Ammon's horn (tissue), 1 donor: ENCODE measurements at regions not wholly inside any gene's neighbourhood (a gene's known extent, or its start where the extent isn't known, plus 50 kb on each side); places are given as distances from the start of the nearest gene placed in this dataset.
"Not testable (repeated sequence)": the region's sequence is repeated elsewhere in the genome, so short reads cannot be mapped to it uniquely, and the experiment has no call there.

ENCODE experiments used
- DNase-seq: peaks from one replicate; pipeline ENCODE4 v3.0.0-alpha.2; 2016; ENCODE audit warnings: low spot score

- DNase-seq: no peak
Observed at GRCh38 chr9:38185647-38186403, 116.8 kb upstream of the SHB start.

GRCh38 chr9:38183994-38184568 lies 115.1 kb upstream of the SHB start:
- no peak for DNase-seq

- no peak for DNase-seq
Observed at GRCh38 chr9:38182321-38182720, 113.3 kb upstream of the SHB start.

GRCh38 chr9:38181866-38182265 lies 112.8 kb upstream of the SHB start:
- DNase-seq: no peak

- DNase-seq: no peak
Observed at GRCh38 chr9:38181232-38181631, 112.2 kb upstream of the SHB start.

- DNase-seq: no peak
Observed at GRCh38 chr9:38180656-38181055, 111.6 kb upstream of the SHB start.

GRCh38 chr9:38179965-38180364 lies 110.9 kb upstream of the SHB start:
- no peak for DNase-seq

- no peak for DNase-seq
Observed at GRCh38 chr9:38178237-38178636, 109.2 kb upstream of the SHB start.

- DNase-seq: no peak
Observed at GRCh38 chr9:38177680-38178079, 108.7 kb upstream of the SHB start.

- DNase-seq: no peak
Observed at GRCh38 chr9:38176251-38176650, 107.2 kb upstream of the SHB start.

- DNase-seq: no peak
Observed at GRCh38 chr9:38175423-38175822, 106.4 kb upstream of the SHB start.

- DNase-seq: no peak
Observed at GRCh38 chr9:38172586-38172985, 103.6 kb upstream of the SHB start.

- DNase-seq: no peak
Observed at GRCh38 chr9:38171926-38172325, 102.9 kb upstream of the SHB start.

- no peak for DNase-seq
Observed at GRCh38 chr9:38171538-38171884, 102.5 kb upstream of the SHB start.

- DNase-seq: not testable (repeated sequence)
Observed at GRCh38 chr9:38170763-38171537, 101.9 kb upstream of the SHB start.

- DNase-seq: not testable (repeated sequence)
Observed at GRCh38 chr9:38170155-38170554, 101.1 kb upstream of the SHB start.

GRCh38 chr9:38166501-38166900 lies 97.5 kb upstream of the SHB start:
- no peak for DNase-seq

GRCh38 chr9:38164659-38165221 lies 95.7 kb upstream of the SHB start:
- no peak for DNase-seq

- no peak for DNase-seq
Observed at GRCh38 chr9:38163518-38163917, 94.5 kb upstream of the SHB start.

GRCh38 chr9:38162332-38163211 lies 93.5 kb upstream of the SHB start:
- DNase-seq: no peak

- DNase-seq: peak; percentile 53
Observed at GRCh38 chr9:38160613-38161215, 91.7 kb upstream of the SHB start.
